ENCODE measurements at regions not wholly inside any gene's neighbourhood (a gene's known extent, or its start where the extent isn't known, plus 50 kb on each side); places are given as distances from the start of the nearest gene placed in this dataset.

DNA sequence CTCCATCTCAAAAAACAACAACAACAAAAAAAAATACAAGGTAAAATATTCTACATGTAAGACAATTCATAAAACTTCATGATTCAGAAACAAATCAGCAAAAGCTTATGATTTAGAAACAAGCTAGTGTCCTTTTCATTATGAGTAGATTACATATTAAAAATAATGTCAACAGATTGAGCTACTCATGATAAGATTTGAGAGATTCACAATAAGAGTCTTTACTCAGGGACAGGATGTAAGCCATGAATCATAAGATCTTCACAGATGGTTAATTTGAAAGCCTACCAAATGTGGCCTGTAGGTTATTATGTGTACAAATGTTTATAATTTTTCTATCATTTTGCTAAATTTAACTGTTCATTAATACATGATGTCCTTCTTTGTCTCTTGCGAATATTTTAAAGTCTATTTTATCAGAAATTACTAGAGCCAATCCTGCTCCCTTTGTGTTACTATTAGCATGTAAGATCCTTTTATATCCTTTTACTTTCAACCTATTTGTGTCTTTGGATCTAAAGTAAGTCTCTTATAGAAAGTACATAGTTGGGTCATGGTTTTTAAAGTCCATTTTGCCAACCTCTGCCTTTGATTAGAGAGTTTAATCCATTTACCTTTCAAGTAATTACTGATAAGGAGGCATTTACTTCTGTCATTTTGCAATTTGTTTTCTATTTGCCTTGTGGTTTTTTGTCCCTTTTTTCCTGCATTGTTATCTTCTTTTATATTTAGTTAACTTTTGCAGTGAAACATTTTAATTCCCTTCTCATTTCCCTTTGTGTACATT lies 68.3 kb upstream of the RXFP2 start:
- no peak overlapping the region for H3K4me3 ChIP-seq
- no peak overlapping the region for H3K27ac ChIP-seq (ENCODE audit: extremely low read depth, low read depth, low read length)
- ChIA-PET CTCF (ENCODE audit: low intra/inter-chr PET ratio) (no interaction called here), POLR2A (no interaction called here)
- no peaks in the 10 kb centered on the region for H3K9me3 ChIP-seq (replicated peaks; ENCODE audit: control insufficient read depth, insufficient read depth, low read depth, low read length)
- no peak for TF ChIP-seq HNRNPUL1 (IDR thresholded peaks at IDR 0.05; ENCODE audit: low read length)
- no peak for TF ChIP-seq SUPT5H (IDR thresholded peaks at IDR 0.05)
- no peak for TF ChIP-seq HNRNPK (IDR thresholded peaks at IDR 0.05; ENCODE audit: low read depth, low read length, poor library complexity, severe bottlenecking)
- no peak for TF ChIP-seq POLR3G (IDR thresholded peaks at IDR 0.05; ENCODE audit: extremely low read depth, insufficient read length, insufficient replicate concordance)
- TF ChIP-seq, protein P1, sequence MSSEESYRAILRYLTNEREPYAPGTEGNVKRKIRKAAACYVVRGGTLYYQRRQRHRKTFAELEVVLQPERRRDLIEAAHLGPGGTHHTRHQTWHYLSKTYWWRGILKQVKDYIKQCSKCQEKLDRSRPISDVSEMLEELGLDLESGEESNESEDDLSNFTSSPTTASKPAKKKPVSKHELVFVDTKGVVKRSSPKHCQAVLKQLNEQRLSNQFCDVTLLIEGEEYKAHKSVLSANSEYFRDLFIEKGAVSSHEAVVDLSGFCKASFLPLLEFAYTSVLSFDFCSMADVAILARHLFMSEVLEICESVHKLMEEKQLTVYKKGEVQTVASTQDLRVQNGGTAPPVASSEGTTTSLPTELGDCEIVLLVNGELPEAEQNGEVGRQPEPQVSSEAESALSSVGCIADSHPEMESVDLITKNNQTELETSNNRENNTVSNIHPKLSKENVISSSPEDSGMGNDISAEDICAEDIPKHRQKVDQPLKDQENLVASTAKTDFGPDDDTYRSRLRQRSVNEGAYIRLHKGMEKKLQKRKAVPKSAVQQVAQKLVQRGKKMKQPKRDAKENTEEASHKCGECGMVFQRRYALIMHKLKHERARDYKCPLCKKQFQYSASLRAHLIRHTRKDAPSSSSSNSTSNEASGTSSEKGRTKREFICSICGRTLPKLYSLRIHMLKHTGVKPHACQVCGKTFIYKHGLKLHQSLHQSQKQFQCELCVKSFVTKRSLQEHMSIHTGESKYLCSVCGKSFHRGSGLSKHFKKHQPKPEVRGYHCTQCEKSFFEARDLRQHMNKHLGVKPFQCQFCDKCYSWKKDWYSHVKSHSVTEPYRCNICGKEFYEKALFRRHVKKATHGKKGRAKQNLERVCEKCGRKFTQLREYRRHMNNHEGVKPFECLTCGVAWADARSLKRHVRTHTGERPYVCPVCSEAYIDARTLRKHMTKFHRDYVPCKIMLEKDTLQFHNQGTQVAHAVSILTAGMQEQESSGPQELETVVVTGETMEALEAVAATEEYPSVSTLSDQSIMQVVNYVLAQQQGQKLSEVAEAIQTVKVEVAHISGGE (CRISPR knock-in tag; IDR thresholded peaks at IDR 0.05): no peak
- TF ChIP-seq PRMT5 (CRISPR knock-in tag; IDR thresholded peaks at IDR 0.05): no peak
- TF ChIP-seq RAD51 (IDR thresholded peaks at IDR 0.05; ENCODE audit: borderline replicate concordance, low read depth): no peak
- TF ChIP-seq ELF1 (tag; IDR thresholded peaks at IDR 0.05): no peak
- TF ChIP-seq TAF15 (IDR thresholded peaks at IDR 0.05; ENCODE audit: low read depth, low read length): no peak
- TF ChIP-seq, protein P2, sequence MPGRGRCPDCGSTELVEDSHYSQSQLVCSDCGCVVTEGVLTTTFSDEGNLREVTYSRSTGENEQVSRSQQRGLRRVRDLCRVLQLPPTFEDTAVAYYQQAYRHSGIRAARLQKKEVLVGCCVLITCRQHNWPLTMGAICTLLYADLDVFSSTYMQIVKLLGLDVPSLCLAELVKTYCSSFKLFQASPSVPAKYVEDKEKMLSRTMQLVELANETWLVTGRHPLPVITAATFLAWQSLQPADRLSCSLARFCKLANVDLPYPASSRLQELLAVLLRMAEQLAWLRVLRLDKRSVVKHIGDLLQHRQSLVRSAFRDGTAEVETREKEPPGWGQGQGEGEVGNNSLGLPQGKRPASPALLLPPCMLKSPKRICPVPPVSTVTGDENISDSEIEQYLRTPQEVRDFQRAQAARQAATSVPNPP (IDR thresholded peaks at IDR 0.05; ENCODE audit: borderline replicate concordance, insufficient read depth, insufficient read length): no peak
- TF ChIP-seq MAZ (CRISPR knock-in tag; conservative IDR thresholded peaks at IDR 0.05 in 1 of 2, IDR thresholded peaks at IDR 0.05 in 1 of 2): no peak
- no peak for TF ChIP-seq MYBL2 (IDR thresholded peaks at IDR 0.05; ENCODE audit: low read depth)
- TF ChIP-seq MYBL2 (CRISPR knock-in tag; IDR thresholded peaks at IDR 0.05; ENCODE audit: borderline replicate concordance): no peak
- TF ChIP-seq GABPB2 (CRISPR knock-in tag; conservative IDR thresholded peaks at IDR 0.05): no peak
- H3K9me1 ChIP-seq (ENCODE audit: control insufficient read depth, insufficient read depth, low read length): no peaks in the 10 kb centered on the region
- no peak overlapping the region for H3K9ac ChIP-seq (ENCODE audit: insufficient read depth in 1 of 2, low read depth in 2 of 2, low read length in 2 of 2)
- H2AFZ ChIP-seq (ENCODE audit: low read depth, low read length): no peak overlapping the region
- no peak for DNase-seq (ENCODE audit: extremely low read depth in 1 of 4, low spot score in 3 of 4)
- H3K4me2 ChIP-seq (ENCODE audit: insufficient read depth, low read length): no peak overlapping the region
- ATAC-seq: no peak
- H3K79me2 ChIP-seq (ENCODE audit: control insufficient read depth, insufficient read depth, low read length): no peaks in the 10 kb centered on the region
- no peaks in the 10 kb centered on the region for H3K27me3 ChIP-seq (ENCODE audit: control insufficient read depth in 2 of 2, insufficient read depth in 2 of 2, low read length in 2 of 2)
- no peak for FAIRE-seq
- no TSS peak for BruUV-seq (replicated peaks)
- in situ Hi-C loops (cut with MboI) (no loop called here), intact Hi-C loops (cut with micrococcal nuclease) (no loop called here)
- no peaks in the 10 kb centered on the region for H3K4me1 ChIP-seq (replicated peaks in 1 of 2; ENCODE audit: control insufficient read depth in 2 of 2, insufficient read depth in 2 of 2, low read length in 2 of 2)
- WGBS (ENCODE audit: insufficient coverage, low coverage, missing lambda C conversion rate): 0% methylated on average over 1 of the region's 1 CpG
- no peaks in the 10 kb centered on the region for H3K36me3 ChIP-seq (ENCODE audit: control insufficient read depth, insufficient read depth, low read length)
- H4K20me1 ChIP-seq (replicated peaks; ENCODE audit: control insufficient read depth, insufficient read depth, low read length): no peaks in the 10 kb centered on the region

Data from K562 (cell line).